Keratinocyte (primary cell): ENCODE measurements at regions not wholly inside any gene's neighbourhood (a gene's known extent, or its start where the extent isn't known, plus 50 kb on each side); places are given as distances from the start of the nearest gene placed in this dataset.

Experiments
- DNase-seq: peaks from one replicate; pipeline ENCODE4 v3.0.0-alpha.2; 2011; ENCODE audit warnings: low read depth, missing footprints, low spot score
- FAIRE-seq: peaks from 2 replicates; lab custom pipeline; 2011; peaks lifted over from hg19 to GRCh38; lab: Jason Lieb, UNC
- H2AFZ ChIP-seq: 2 replicates; pipeline ENCODE4 v1.6.0; 2012; ENCODE audit warnings: low read length, control low read depth, inconsistent platforms; ENCODE audit not compliant: control insufficient read depth
- H3K27ac ChIP-seq: 2 replicates; pipeline ENCODE4 v1.5.1; 2011; ENCODE audit warnings: low read length; ENCODE audit not compliant: control insufficient read depth, insufficient read depth
- H3K27me3 ChIP-seq: 3 replicates; pipeline ENCODE4 v1.6.0; 2011; ENCODE audit warnings: low read length; ENCODE audit not compliant: control insufficient read depth, insufficient read depth; ENCODE audit errors: extremely low read depth
- H3K36me3 ChIP-seq, 2 experiments: 2 replicates in 1 of 2; 3 replicates in 1 of 2; pipeline ENCODE4 v1.5.1; 2011; ENCODE audit warnings: low read length in 2 of 2, mild to moderate bottlenecking in 1 of 2; ENCODE audit not compliant: control insufficient read depth in 2 of 2, insufficient read depth in 2 of 2; ENCODE audit errors: extremely low read depth in 1 of 2
- H3K4me1 ChIP-seq: 3 replicates; pipeline ENCODE4 v1.5.1; 2011; ENCODE audit warnings: low read length; ENCODE audit not compliant: control insufficient read depth, insufficient read depth; ENCODE audit errors: extremely low read depth
- H3K4me2 ChIP-seq: 3 replicates; pipeline ENCODE4 v1.6.0; 2011; ENCODE audit warnings: low read depth, low read length; ENCODE audit not compliant: control insufficient read depth, insufficient read depth; ENCODE audit errors: extremely low read depth
- H3K4me3 ChIP-seq, 3 experiments: fragments of 200-600 bp in 1 of 3; sonication (generic) in 1 of 3; 2 replicates in 2 of 3; 3 replicates in 1 of 3; pipeline ENCODE4 v1.5.1; 2011 to 2016; ENCODE audit warnings: low read length in 3 of 3, mild to moderate bottlenecking in 3 of 3, control low read depth in 2 of 3, inconsistent platforms in 1 of 3, low read depth in 1 of 3, mixed read lengths in 1 of 3, mixed run types in 1 of 3, moderate library complexity in 1 of 3; ENCODE audit not compliant: control insufficient read depth in 2 of 3, insufficient read depth in 2 of 3; ENCODE audit errors: extremely low read depth in 1 of 3
- H3K79me2 ChIP-seq: 2 replicates; pipeline ENCODE4 v1.6.0; 2012; ENCODE audit warnings: low read length; ENCODE audit not compliant: control insufficient read depth, insufficient read depth
- H3K9ac ChIP-seq: 3 replicates; pipeline ENCODE4 v1.6.0; 2011; ENCODE audit warnings: low read length; ENCODE audit not compliant: control insufficient read depth, insufficient read depth; ENCODE audit errors: extremely low read depth
- H3K9me1 ChIP-seq: 3 replicates; pipeline ENCODE4 v1.6.0; 2011; ENCODE audit warnings: low read length; ENCODE audit not compliant: control insufficient read depth, insufficient read depth; ENCODE audit errors: extremely low read depth
- H3K9me3 ChIP-seq: 2 replicates; pipeline ENCODE4 v1.5.1; 2012; ENCODE audit warnings: low read depth, low read length; ENCODE audit not compliant: control insufficient read depth
- H4K20me1 ChIP-seq: 3 replicates; pipeline ENCODE4 v1.6.0; 2011; ENCODE audit warnings: low read length; ENCODE audit not compliant: control insufficient read depth, insufficient read depth; ENCODE audit errors: extremely low read depth
- EZH2 ChIP-seq: IDR thresholded peaks from one replicate; pipeline ENCODE4 v1.6.1; 2012; ENCODE audit warnings: inconsistent platforms, mild to moderate bottlenecking, low read length, moderate library complexity
- dilution Hi-C: fragments of 300-500 bp; cut with MboI; formaldehyde crosslinking; loops from one replicate; pipeline ENCODE4 v1.7.0; 2020; ENCODE audit warnings: low sequenced_read_pairs; ENCODE audit not compliant: extremely low pct_ligation_motif_present
- TF ChIP-seq, protein P1 (sequence below), 3 experiments: IDR thresholded peaks in 1 of 3; conservative IDR thresholded peaks in 1 of 3; optimal IDR thresholded peaks in 1 of 3; 2 replicates in 2 of 3; 3 replicates in 1 of 3; pipeline versions ENCODE3 to v1.5.1; 2011; ENCODE audit warnings: low read length in 3 of 3, mild to moderate bottlenecking in 3 of 3, moderate library complexity in 2 of 3, control low read depth in 1 of 3, inconsistent platforms in 1 of 3; ENCODE audit not compliant: insufficient read depth in 2 of 3; ENCODE audit errors: extremely low read depth in 1 of 3

DNA sequence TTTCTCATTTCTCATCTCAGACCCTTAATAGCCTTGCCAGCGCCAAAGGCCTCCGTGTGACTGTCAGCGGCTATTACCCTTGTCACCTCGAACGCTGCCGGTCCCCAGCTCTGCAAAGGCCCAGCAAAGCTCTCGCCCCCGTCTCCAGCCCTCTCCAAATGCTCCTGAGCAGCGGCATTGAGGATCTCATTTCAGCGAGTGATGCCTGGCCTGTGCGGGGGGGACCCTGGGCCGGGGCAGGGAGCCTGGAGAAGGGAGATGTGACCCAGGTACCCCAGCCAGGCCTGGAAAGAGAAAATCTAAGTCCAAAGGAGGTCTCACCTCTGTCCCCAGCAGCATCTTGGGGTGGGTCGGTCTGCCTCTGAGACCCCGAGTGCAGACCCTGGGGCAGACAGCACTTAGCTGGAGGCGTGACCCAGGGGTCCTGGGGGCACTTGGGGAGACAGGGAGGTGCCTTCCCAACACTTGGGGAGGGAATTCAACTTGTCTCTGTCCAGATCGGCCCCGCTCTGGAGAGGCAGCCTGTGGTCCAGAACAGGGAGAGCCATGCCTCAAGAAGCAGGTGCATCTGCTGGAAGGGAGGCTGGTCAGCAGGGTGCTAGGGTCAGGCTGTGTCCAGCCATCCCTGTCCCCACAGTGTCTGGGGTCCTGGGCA is 521.3 kb downstream of the TBC1D22A start:
- no peaks in the 10 kb centered on the region for H3K9me1 ChIP-seq
- no peaks in the 10 kb centered on the region for H3K79me2 ChIP-seq
- H3K4me3 ChIP-seq = no peak overlapping the region
- no peak overlapping the region for H3K27ac ChIP-seq
- H3K9me3 ChIP-seq = peaks cover 2% of the 10 kb centered on the region
- H3K4me1 ChIP-seq = no peaks in the 10 kb centered on the region
- no peaks in the 10 kb centered on the region for H3K36me3 ChIP-seq
- H2AFZ ChIP-seq = no peak overlapping the region
- no peak overlapping the region for H3K4me2 ChIP-seq
- FAIRE-seq (no peak), DNase-seq (no peak)
- H3K27me3 ChIP-seq = peaks cover 7% of the 10 kb centered on the region
- no peak overlapping the region for H3K9ac ChIP-seq
- dilution Hi-C loops = no loop called here
- no peaks in the 10 kb centered on the region for H4K20me1 ChIP-seq
- no peak for TF ChIP-seq EZH2
- TF ChIP-seq, protein P1, sequence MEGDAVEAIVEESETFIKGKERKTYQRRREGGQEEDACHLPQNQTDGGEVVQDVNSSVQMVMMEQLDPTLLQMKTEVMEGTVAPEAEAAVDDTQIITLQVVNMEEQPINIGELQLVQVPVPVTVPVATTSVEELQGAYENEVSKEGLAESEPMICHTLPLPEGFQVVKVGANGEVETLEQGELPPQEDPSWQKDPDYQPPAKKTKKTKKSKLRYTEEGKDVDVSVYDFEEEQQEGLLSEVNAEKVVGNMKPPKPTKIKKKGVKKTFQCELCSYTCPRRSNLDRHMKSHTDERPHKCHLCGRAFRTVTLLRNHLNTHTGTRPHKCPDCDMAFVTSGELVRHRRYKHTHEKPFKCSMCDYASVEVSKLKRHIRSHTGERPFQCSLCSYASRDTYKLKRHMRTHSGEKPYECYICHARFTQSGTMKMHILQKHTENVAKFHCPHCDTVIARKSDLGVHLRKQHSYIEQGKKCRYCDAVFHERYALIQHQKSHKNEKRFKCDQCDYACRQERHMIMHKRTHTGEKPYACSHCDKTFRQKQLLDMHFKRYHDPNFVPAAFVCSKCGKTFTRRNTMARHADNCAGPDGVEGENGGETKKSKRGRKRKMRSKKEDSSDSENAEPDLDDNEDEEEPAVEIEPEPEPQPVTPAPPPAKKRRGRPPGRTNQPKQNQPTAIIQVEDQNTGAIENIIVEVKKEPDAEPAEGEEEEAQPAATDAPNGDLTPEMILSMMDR (optimal IDR thresholded peaks at IDR 0.05 in 1 of 3, IDR thresholded peaks at IDR 0.05 in 1 of 3, conservative IDR thresholded peaks at IDR 0.05 in 1 of 3; ENCODE audit: extremely low read depth in 1 of 3, insufficient read depth in 2 of 3, low read length in 3 of 3) = no peak

DNA sequence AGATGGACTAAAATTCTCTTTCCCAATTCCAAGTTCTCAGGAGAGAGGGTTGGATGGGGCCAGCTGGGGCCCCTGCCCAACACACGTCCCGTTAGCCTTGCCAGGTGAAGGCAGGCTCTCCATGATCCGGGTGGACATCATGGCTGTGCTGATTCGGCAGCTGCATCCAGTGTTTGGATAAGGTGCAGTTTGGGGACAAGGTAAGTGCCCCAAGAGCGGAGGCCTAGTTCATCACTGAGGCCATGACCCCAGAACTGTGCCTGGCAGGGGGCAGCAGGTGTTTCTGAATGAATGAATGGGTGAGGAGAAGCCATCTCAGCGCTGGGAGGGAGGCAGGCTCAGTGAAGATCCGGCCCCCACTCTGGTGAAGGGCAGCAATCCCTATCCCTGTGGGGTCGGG is 520.4 kb downstream of the TBC1D22A start:
- no peaks in the 10 kb centered on the region for H3K36me3 ChIP-seq
- no peak overlapping the region for H3K9ac ChIP-seq
- no peak overlapping the region for H3K27ac ChIP-seq
- no peaks in the 10 kb centered on the region for H3K9me1 ChIP-seq
- dilution Hi-C loops = no loop called here
- H3K4me1 ChIP-seq = no peaks in the 10 kb centered on the region
- H4K20me1 ChIP-seq = no peaks in the 10 kb centered on the region
- no peaks in the 10 kb centered on the region for H3K79me2 ChIP-seq
- TF ChIP-seq EZH2 = no peak
- TF ChIP-seq, protein P1 (optimal IDR thresholded peaks at IDR 0.05 in 1 of 3, IDR thresholded peaks at IDR 0.05 in 1 of 3, conservative IDR thresholded peaks at IDR 0.05 in 1 of 3; ENCODE audit: extremely low read depth in 1 of 3, insufficient read depth in 2 of 3, low read length in 3 of 3) = no peak
- no peak overlapping the region for H3K4me3 ChIP-seq
- H3K4me2 ChIP-seq = no peak overlapping the region
- peaks cover 9% of the 10 kb centered on the region for H3K27me3 ChIP-seq
- no peak for FAIRE-seq
- no peak for DNase-seq
- H3K9me3 ChIP-seq = peaks cover 2% of the 10 kb centered on the region
- no peak overlapping the region for H2AFZ ChIP-seq
